ENCODE measurements at regions not wholly inside any gene's neighbourhood (a gene's known extent, or its start where the extent isn't known, plus 50 kb on each side); places are given as distances from the start of the nearest gene placed in this dataset.
"Not testable (repeated sequence)": the region's sequence is repeated elsewhere in the genome, so short reads cannot be mapped to it uniquely, and the experiment has no call there.

GRCh38 chr1:94668528-94668927 is 127.0 kb upstream of the F3 start:
- DNase-seq: no peak

- DNase-seq: no peak
Measured at GRCh38 chr1:94667818-94668217, 126.3 kb upstream of the F3 start.

GRCh38 chr1:94666797-94667196 is 125.2 kb upstream of the F3 start:
- DNase-seq: no peak

- no peak for DNase-seq
Measured at GRCh38 chr1:94661431-94661932, 119.9 kb upstream of the F3 start.

DNA sequence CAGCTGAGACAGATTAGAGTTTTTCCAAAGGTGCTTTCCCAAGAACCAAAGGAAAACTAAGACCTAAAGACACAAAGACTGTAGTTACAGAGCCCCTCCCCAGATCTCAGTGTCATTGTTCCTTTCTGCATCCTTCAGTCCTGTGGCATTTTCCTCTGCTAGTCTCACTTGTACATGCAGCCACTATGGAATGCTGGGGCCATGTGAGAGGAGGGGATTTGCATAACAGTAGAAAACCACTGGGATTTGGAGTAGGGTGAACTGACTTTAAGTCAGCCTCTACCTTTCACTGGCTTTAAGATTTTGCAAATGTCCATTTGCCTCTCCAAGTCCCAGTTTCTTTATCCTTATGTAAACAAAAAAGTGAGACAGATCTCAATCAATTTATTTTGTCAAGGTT is 119.4 kb upstream of the F3 start:
- DNase-seq: no peak

DNA sequence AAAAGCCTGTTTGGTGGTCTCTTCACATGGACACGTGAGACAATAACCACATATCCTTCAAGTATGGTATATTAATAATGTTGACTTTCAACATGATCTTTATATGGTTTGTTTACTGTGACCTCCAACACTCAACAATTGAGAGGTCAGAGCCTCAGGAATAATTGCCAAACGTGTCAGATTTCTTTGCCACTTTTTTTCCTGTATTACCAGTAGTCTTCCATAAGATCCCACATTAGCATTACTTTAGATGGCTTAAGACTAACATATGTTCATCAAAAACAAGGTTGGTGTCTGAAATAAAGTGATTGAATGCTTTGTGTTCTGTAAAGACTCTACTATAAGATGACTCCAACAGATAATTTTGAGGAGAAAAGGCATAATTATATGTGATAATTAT is 118.7 kb upstream of the F3 start:
- DNase-seq: peak; percentile 31

DNA sequence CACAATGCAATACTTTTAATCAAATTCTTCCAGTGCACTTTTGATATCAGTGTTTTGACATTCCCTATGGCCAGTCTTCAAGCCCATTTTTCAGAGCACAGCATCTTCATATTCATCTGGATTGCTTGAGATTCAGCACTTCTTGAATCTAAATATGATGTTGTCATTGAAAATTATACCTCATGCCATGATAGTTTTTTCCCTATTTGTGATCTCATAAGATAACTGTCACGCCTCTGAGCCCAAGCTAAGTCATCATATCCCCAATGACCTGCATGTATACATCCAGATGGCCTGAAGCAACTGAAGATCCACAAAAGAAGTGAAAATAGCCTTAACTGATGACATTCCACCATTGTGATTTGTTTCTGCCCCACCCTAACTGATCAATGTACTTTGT is 117.6 kb upstream of the F3 start:
- DNase-seq: not testable (repeated sequence)

DNA sequence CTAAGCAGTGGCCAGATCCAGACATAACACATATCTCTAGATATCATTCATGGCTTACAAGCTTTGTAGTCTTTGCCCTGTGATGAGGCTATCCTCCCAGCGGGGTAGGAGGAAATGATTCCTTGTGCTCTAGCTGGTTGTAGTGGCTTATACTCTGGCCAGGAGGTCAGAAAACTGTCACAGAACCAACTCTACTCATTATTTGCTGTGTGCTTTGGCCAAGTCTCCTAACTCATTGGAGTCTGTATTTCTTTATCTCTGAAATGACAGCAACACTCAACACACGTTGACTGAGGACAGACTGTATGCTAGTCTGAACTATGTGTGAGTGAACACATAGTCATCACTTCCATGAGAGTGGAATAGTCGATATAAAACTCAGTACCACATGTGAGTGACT is 116.7 kb upstream of the F3 start:
- DNase-seq: no peak

GRCh38 chr1:94657776-94658175 is 116.2 kb upstream of the F3 start:
- not testable (repeated sequence) for DNase-seq

DNA sequence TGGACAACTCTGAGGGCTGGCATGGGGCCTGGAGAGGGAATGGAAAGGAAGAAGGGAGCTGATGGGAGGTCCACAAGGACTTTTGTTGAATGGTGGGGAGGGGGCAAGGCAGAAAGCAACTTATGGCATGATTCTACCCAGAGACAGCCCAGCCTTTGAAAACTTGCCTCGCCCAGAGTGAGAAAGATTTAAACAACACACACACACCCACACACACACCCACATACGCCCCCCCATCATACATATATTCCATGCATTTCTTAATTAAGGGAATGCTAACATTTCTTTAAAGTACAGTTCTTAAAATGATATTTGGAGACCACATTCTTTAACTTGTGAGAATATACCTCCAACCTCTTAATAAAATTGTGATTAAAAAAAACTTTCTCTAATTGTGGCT is 115.4 kb upstream of the F3 start:
- no peak for DNase-seq

- DNase-seq: no peak
Measured at GRCh38 chr1:94654919-94655318, 113.4 kb upstream of the F3 start.

DNA sequence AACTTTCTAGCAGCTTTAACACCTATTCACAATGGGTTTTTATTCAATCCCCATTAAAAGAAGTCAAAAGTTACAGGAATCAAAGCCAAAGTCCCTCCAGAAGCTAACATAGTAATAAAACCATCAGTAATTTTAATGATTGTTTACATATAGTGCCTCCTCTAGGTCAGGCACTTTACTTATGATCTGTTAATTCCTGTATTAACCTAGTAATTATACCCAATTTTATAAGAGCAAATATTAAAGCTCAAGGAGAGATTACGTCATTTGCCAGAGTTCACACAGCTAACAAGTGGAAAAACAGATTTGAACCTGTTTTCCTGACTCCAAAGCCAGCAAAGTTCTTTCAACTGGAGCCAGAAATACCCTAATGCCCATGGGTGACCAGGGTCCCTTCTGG is 112.9 kb upstream of the F3 start:
- DNase-seq: no peak

- no peak for DNase-seq
Measured at GRCh38 chr1:94654031-94654430, 112.5 kb upstream of the F3 start.

DNA sequence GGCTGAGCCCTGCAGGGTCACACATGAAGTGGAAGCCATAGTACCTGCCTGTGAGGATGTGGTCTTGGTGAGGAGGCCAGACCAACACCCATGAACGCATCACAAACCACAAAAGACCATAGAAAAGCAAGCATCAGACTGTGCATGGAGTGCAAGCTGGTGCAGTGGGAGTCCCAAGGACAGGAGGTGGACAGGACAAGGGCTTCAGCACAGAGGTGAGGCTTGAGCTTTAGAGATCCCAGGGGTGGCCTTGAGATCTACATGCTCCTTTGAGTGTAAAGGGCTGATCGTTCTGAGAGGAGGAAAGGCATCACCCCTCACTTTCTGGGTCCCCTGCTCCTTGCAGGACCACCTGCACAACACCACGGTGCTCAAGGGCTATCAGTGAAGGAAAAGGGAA is 111.9 kb upstream of the F3 start:
- no peak for DNase-seq

- no peak for DNase-seq
Measured at GRCh38 chr1:94651076-94651475, 109.5 kb upstream of the F3 start.

DNA sequence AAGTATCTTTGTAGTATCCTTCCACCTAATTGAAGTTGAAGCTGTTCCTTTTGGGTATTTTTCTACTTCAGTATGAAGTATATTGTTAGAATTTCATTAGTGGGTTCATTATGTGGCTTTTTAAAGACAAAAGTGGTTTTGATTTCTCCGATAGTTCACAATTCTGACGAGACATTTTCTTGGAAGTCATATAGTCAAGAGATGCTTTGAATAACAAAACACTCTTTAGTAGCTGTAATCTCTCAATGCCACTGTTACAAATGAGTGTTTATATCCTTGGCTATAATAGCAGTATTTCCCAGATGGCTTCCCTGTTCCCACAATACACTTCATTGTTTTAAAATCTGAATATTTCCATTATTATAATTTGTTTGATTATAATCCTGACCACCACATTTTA is 108.7 kb upstream of the F3 start:
- no peak for DNase-seq

- DNase-seq: no peak
Measured at GRCh38 chr1:94648225-94649007, 106.9 kb upstream of the F3 start.

DNA sequence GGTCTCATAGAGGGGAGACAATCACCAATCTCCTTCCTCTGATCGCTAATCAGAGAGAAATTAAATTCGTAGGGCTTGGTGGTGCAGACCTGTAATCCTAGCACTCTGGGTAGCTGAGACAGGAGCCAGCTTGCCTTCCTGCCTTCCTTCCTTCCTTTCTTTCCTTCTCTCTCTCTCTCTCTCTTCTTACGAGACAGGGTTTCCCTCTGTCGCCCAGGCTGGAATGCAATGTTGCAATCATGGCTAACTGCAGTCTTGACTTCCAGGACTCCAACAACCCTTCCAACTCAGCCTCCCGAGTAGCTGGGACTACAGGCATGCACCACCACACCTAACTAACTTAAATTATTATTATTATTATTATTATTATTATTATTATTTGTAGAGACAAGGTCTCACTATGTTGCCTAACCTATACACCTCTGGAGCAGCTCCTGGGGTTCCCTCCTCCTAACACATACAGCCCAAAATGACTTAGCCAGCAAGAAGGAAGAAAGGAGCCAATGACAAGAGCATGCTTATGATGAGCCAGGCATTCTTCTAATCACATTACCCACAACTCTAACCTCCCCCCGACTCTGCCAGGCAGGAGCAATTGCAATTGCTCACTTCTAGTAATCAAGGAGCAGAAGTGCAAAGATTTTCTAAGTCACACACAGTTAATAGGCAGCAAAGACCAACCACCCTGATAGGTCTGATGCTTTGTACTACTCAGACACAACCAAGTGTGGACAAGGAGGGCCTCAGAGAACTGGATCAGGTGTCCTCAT is 105.4 kb upstream of the F3 start:
- DNase-seq: no peak

- no peak for DNase-seq
Measured at GRCh38 chr1:94646141-94646643, 104.6 kb upstream of the F3 start.

DNA sequence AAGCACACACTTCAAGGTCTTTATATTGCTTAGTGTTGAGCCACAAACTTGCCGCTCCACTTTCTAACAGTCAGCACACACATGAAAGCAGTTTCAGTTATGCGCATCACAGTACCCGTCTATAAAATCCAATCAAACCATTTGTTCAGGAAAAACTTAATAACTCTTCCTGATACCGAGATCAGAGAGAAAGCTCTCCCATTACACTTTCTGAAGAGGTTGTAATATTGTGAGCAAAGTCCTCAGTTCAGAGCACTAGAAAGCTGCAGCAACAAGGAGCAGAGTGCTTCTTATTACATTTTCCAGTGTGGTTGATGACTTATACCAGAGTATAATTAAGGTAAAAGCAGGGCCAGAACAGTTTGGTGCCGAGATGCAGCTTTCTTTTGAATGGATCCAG is 102.8 kb upstream of the F3 start:
- DNase-seq: no peak

GRCh38 chr1:94643819-94644218 is 102.3 kb upstream of the F3 start:
- DNase-seq: no peak

DNA sequence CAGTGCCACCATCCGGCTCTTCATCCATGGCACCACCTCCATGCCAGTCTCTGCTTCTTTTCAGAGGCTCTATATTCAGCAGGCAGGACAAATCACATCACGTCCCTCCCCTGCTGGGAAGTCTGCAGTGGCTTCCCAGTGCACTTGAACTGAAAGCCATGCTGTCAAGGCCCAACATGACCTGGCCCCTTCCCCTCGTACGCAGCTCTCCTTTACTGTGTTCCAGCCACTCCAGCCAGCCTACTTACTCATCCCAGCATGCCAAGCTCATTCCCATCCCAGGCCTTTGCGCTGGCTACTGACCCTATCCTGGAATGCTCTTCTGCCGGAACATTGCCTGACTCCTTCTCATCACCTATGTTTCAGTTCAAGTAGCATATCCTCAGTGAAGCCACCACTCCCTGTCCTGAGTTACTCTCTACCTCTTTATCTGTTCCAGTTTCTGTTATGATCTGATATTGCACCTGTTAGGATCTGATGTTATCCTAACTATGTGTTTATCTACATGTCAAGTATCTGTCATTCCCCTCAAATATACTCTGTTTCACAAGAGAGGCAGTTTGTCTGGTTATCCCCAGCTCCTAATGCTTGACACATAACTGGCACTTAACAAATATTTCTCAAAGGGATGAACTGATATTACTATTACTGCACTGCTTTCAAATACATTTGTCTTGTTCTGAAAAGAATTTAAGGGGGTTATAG is 101.2 kb upstream of the F3 start:
- DNase-seq: no peak

GRCh38 chr1:94641990-94642389 is 100.4 kb upstream of the F3 start:
- no peak for DNase-seq

- DNase-seq: no peak
Measured at GRCh38 chr1:94640125-94640524, 98.6 kb upstream of the F3 start.

All from NCI-H510A treated with DMSO at 0.1 percent for 48 hours (cell line).